ENCODE measurements at regions not wholly inside any gene's neighbourhood (a gene's known extent, or its start where the extent isn't known, plus 50 kb on each side); places are given as distances from the start of the nearest gene placed in this dataset.

- no peaks in the 10 kb centered on the region for H3K27me3 ChIP-seq (replicated peaks; ENCODE audit: insufficient read depth)
- DNase-seq (ENCODE audit: low spot score), result no peak
- no peak overlapping the region for H3K27ac ChIP-seq
- no peak for ATAC-seq (ENCODE audit: insufficient number of reproducible peaks, low FRiP score, low read depth)
- H3K36me3 ChIP-seq, result no peaks in the 10 kb centered on the region
- H3K4me1 ChIP-seq (ENCODE audit: control insufficient read depth in 1 of 2, low read depth in 2 of 2), result no peaks in the 10 kb centered on the region
- no peaks in the 10 kb centered on the region for H3K9me3 ChIP-seq
- TF ChIP-seq CTCF (IDR thresholded peaks at IDR 0.05), result no peak
- H3K4me3 ChIP-seq, result no peak overlapping the region
Observed at GRCh38 chr1:22368125-22368524, 83.5 kb upstream of the ZBTB40 start.

GRCh38 chr1:22369294-22370189 lies 82.1 kb upstream of the ZBTB40 start:
- no peaks in the 10 kb centered on the region for H3K36me3 ChIP-seq
- no peaks in the 10 kb centered on the region for H3K9me3 ChIP-seq
- no peak overlapping the region for H3K27ac ChIP-seq
- no peak overlapping the region for H3K4me3 ChIP-seq
- no peaks in the 10 kb centered on the region for H3K4me1 ChIP-seq (ENCODE audit: control insufficient read depth in 1 of 2, low read depth in 2 of 2)
- no peak for ATAC-seq (ENCODE audit: insufficient number of reproducible peaks, low FRiP score, low read depth)
- no peak for TF ChIP-seq CTCF (IDR thresholded peaks at IDR 0.05)
- no peaks in the 10 kb centered on the region for H3K27me3 ChIP-seq (replicated peaks; ENCODE audit: insufficient read depth)
- DNase-seq (ENCODE audit: low spot score), result no peak

- DNase-seq (ENCODE audit: low spot score) (no peak), ATAC-seq (ENCODE audit: insufficient number of reproducible peaks, low FRiP score, low read depth) (no peak)
- Histone ChIP-seq H3K27me3 (replicated peaks; ENCODE audit: insufficient read depth) (no peaks in the 10 kb centered on the region), H3K36me3 (no peaks in the 10 kb centered on the region), H3K27ac (no peak overlapping the region), H3K4me3 (no peak overlapping the region), H3K4me1 (ENCODE audit: control insufficient read depth in 1 of 2, low read depth in 2 of 2) (no peaks in the 10 kb centered on the region), H3K9me3 (no peaks in the 10 kb centered on the region)
- no peak for TF ChIP-seq CTCF (IDR thresholded peaks at IDR 0.05)
Observed at GRCh38 chr1:22370190-22370498, 81.5 kb upstream of the ZBTB40 start.

- no peak for TF ChIP-seq CTCF (IDR thresholded peaks at IDR 0.05)
- Histone ChIP-seq H3K4me1 (ENCODE audit: control insufficient read depth in 1 of 2, low read depth in 2 of 2) (no peaks in the 10 kb centered on the region), H3K27me3 (replicated peaks; ENCODE audit: insufficient read depth) (no peaks in the 10 kb centered on the region), H3K4me3 (no peak overlapping the region), H3K36me3 (no peaks in the 10 kb centered on the region), H3K27ac (no peak overlapping the region), H3K9me3 (no peaks in the 10 kb centered on the region)
- DNase-seq (ENCODE audit: low spot score) (no peak), ATAC-seq (ENCODE audit: insufficient number of reproducible peaks, low FRiP score, low read depth) (no peak)
Observed at GRCh38 chr1:22371408-22371807, 80.2 kb upstream of the ZBTB40 start.

GRCh38 chr1:22373252-22373651 lies 78.4 kb upstream of the ZBTB40 start:
- no peak for TF ChIP-seq CTCF (IDR thresholded peaks at IDR 0.05)
- Histone ChIP-seq H3K36me3 (no peaks in the 10 kb centered on the region), H3K4me3 (no peak overlapping the region), H3K27me3 (replicated peaks; ENCODE audit: insufficient read depth) (no peaks in the 10 kb centered on the region), H3K27ac (no peak overlapping the region), H3K4me1 (ENCODE audit: control insufficient read depth in 1 of 2, low read depth in 2 of 2) (no peaks in the 10 kb centered on the region), H3K9me3 (no peaks in the 10 kb centered on the region)
- ATAC-seq (ENCODE audit: insufficient number of reproducible peaks, low FRiP score, low read depth) (no peak), DNase-seq (ENCODE audit: low spot score) (no peak)

Data from thoracic aorta (tissue), 2 donors.